ENCODE measurements at regions not wholly inside any gene's neighbourhood (a gene's known extent, or its start where the extent isn't known, plus 50 kb on each side); places are given as distances from the start of the nearest gene placed in this dataset. TPM values are rescaled to one million over a fixed set of nuclear protein-coding genes. Genes with fewer than 3 reads are reported as not detected.

- ATAC-seq (ENCODE audit: low FRiP score): no peak
- no peak for DNase-seq (ENCODE audit: low spot score)
- TF ChIP-seq CTCF (IDR thresholded peaks at IDR 0.05): no peak
Measured at GRCh38 chr3:105315815-105316214, 50.9 kb upstream of the ALCAM start.

DNA sequence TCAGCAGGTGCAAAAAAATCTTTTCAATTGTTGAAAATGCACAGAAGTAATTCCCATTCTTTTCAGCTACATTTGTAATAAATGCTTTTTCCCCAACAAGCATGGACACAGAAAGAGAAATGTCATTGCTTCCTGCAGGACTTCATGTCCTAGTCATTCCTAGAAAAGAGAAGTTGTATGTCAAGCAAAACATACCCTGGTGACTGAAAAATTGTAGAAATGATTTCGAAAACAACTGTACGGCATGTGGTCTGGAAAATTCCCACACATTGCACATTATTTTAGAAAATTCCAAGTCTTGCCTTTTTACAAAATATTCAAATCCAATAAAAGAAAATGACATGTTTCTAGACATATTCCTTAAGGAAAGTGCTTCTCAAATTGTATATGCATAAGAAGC is 50.4 kb upstream of the ALCAM start:
- no peak for TF ChIP-seq CTCF (IDR thresholded peaks at IDR 0.05)
- no peak for ATAC-seq (ENCODE audit: low FRiP score)

More for the DNA sequence above, 50.4 kb upstream of the ALCAM start:
- DNase-seq (ENCODE audit: low spot score): no peak

Small RNA genes in the stretch of these regions (small RNA-seq; reads per million reads assigned to genes)
- gene MIR548AB (not detected), gene NDUFA4P2 (not detected), gene RNU1-43P (not detected), gene RNU6-461P (not detected), gene TUBBP11 (not detected)
